Testis (tissue), 2 donors: ENCODE measurements at regions not wholly inside any gene's neighbourhood (a gene's known extent, or its start where the extent isn't known, plus 50 kb on each side); places are given as distances from the start of the nearest gene placed in this dataset.

Experiments
- POLR2A ChIP-seq: fragments of 450-650 bp; IDR thresholded peaks from one replicate; pipeline ENCODE4 v1.6.1; 2017; ENCODE audit warnings: antibody characterized with exemption, mild to moderate bottlenecking, moderate library complexity
- TF ChIP-seq, protein P1 (sequence below), 3 experiments: fragments of 450-650 bp in 2 of 3; fragments of 200-600 bp in 1 of 3; sonication (generic) in 1 of 3; IDR thresholded peaks; one replicate each; pipeline ENCODE4 v1.5.1; 2016 to 2019; ENCODE audit warnings: antibody characterized with exemption in 3 of 3, mild to moderate bottlenecking in 2 of 3, moderate library complexity in 1 of 3

DNA sequence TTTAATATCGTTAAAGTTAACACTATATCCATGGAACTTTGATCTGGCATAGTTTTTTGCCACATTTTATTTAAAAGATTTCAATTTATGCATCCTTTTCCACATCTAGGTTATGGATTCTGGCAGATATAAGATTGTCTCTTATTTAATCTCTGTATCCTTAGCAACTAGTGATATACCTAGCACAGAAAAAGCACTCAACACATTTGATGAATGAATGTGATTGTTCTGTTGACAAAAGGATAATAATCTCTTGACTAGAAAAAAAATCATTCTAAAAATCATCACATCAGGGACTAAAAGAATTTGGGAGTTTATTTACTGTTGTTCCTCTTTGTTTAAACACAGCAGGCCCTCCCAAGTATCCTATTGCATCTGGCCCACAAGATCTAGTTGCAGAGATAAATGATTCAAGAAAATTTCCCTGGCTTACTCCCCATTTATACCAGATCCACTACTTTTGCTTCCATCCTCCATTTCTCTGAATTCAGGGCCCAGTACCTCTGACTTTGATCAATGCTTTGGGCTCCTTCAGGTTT lies 84.0 kb upstream of the C1GALT1 start:
- no peak for TF ChIP-seq POLR2A
- TF ChIP-seq, protein P1, sequence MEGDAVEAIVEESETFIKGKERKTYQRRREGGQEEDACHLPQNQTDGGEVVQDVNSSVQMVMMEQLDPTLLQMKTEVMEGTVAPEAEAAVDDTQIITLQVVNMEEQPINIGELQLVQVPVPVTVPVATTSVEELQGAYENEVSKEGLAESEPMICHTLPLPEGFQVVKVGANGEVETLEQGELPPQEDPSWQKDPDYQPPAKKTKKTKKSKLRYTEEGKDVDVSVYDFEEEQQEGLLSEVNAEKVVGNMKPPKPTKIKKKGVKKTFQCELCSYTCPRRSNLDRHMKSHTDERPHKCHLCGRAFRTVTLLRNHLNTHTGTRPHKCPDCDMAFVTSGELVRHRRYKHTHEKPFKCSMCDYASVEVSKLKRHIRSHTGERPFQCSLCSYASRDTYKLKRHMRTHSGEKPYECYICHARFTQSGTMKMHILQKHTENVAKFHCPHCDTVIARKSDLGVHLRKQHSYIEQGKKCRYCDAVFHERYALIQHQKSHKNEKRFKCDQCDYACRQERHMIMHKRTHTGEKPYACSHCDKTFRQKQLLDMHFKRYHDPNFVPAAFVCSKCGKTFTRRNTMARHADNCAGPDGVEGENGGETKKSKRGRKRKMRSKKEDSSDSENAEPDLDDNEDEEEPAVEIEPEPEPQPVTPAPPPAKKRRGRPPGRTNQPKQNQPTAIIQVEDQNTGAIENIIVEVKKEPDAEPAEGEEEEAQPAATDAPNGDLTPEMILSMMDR (IDR thresholded peaks at IDR 0.05), result no peak
